Endodermal cell (in vitro differentiated cells): ENCODE measurements at regions not wholly inside any gene's neighbourhood (a gene's known extent, or its start where the extent isn't known, plus 50 kb on each side); places are given as distances from the start of the nearest gene placed in this dataset.
A peak's percentile ranks its signal among the peaks of the same experiment; 100 is the strongest.
"Not testable (repeated sequence)": the region's sequence is repeated elsewhere in the genome, so short reads cannot be mapped to it uniquely, and the experiment has no call there.

Experiments
- DNase-seq: peaks from one replicate; pipeline ENCODE4 v3.0.0-alpha.2; 2017
- H3K27ac ChIP-seq: 2 replicates; pipeline ENCODE4 v1.5.1; 2013; ENCODE audit warnings: mild to moderate bottlenecking, low read depth, low read length, moderate library complexity
- H3K27me3 ChIP-seq: 2 replicates; pipeline ENCODE4 v1.6.1; 2013; ENCODE audit warnings: mild to moderate bottlenecking, low read length, moderate library complexity; ENCODE audit not compliant: insufficient read depth, control insufficient read depth, poor library complexity, severe bottlenecking
- H3K36me3 ChIP-seq: 2 replicates; pipeline ENCODE4 v1.7.0; 2013; ENCODE audit warnings: mild to moderate bottlenecking, low read length, moderate library complexity; ENCODE audit not compliant: control insufficient read depth, insufficient read depth
- H3K4me1 ChIP-seq: one replicate; pipeline ENCODE4 v1.7.0; 2013; ENCODE audit warnings: low read length; ENCODE audit not compliant: control insufficient read depth, insufficient read depth
- H3K4me3 ChIP-seq: 2 replicates; pipeline ENCODE4 v1.5.1; 2013; ENCODE audit warnings: mild to moderate bottlenecking, low read length, moderate library complexity
- H3K9ac ChIP-seq: 2 replicates; pipeline ENCODE4 v1.6.1; 2013; ENCODE audit warnings: mild to moderate bottlenecking, low read length, moderate library complexity; ENCODE audit not compliant: poor library complexity, severe bottlenecking; ENCODE audit errors: extremely low read depth
- H3K9me3 ChIP-seq: 2 replicates; pipeline ENCODE4 v1.6.1; 2013; ENCODE audit warnings: mild to moderate bottlenecking, low read length, moderate library complexity; ENCODE audit not compliant: control insufficient read depth
- H3K27ac Mint-ChIP-seq: 2 replicates; pipeline ENCODE4 v1.8.0; 2020; ENCODE audit warnings: mixed read lengths
- H3K27me3 Mint-ChIP-seq: 2 replicates; pipeline ENCODE4 v1.8.0; 2021; ENCODE audit warnings: mild to moderate bottlenecking, mixed read lengths; ENCODE audit not compliant: insufficient read depth
- H3K36me3 Mint-ChIP-seq: 2 replicates; pipeline ENCODE4 v1.8.0; 2020; ENCODE audit warnings: low read depth, mixed read lengths
- H3K4me1 Mint-ChIP-seq: 2 replicates; pipeline ENCODE4 v1.8.0; 2020; ENCODE audit warnings: mixed read lengths
- H3K4me3 Mint-ChIP-seq: 2 replicates; pipeline ENCODE4 v1.8.0; 2020; ENCODE audit warnings: mild to moderate bottlenecking, moderate library complexity, mixed read lengths
- H3K9me3 Mint-ChIP-seq: 2 replicates; pipeline ENCODE4 v1.8.0; 2020; ENCODE audit warnings: mild to moderate bottlenecking, mixed read lengths
- whole genome bisulfite sequencing, 2 experiments: methylation state at CpG; one replicate each; pipeline versions ENCODE4 v1.1.5 to v1.1.7; 2013; ENCODE audit warnings: missing lambda C conversion rate in 2 of 2, mixed read lengths in 1 of 2; ENCODE audit not compliant: insufficient coverage in 1 of 2, insufficient read length in 1 of 2; 5-methylcytosine and 5-hydroxymethylcytosine counted together
- TF ChIP-seq, protein P1 (sequence below): fragments of 200-600 bp; sonication (generic); conservative IDR thresholded peaks from 2 replicates; pipeline ENCODE4 v1.5.0; 2021; ENCODE audit warnings: antibody characterized with exemption, mild to moderate bottlenecking

- no peak overlapping the region for H3K27ac Mint-ChIP-seq
- H3K9me3 Mint-ChIP-seq, result peaks cover 9% of the 10 kb centered on the region
- WGBS, 2 experiments, result 92 to 95% methylated on average over 5 to 7 of the region's 7 CpGs
Measured at GRCh38 chr2:147600223-147600622, 244.6 kb upstream of the ACVR2A start.

DNA sequence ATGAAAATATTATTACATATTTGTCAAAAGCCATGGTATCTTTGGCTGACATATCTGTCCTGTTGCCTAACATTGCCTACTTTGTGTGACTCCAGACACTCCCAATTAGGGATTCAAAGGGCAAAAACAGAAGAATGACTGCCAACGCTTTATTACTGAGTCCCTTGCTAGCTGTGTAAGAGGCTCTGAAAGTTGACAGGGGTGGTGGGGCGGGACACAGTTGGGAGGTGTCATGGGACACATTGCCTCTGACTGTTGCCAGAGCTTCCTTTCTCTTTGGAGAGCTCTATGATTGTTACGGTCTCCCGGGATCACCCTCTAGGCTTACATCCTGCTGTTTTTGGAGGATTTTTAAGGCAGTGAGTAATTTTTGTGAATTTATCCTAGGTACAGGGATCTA lies 249.6 kb upstream of the ACVR2A start:
- H3K9ac ChIP-seq, result no peak overlapping the region
- H3K4me1 Mint-ChIP-seq, result peaks cover 2% of the 10 kb centered on the region
- no peaks in the 10 kb centered on the region for H3K36me3 ChIP-seq
- 88 to 100% methylated on average over 1 to 4 of the region's 4 CpGs for WGBS, 2 experiments
- H3K9me3 Mint-ChIP-seq, result peaks cover 16% of the 10 kb centered on the region
- no peak overlapping the region for H3K4me3 Mint-ChIP-seq
- H3K4me1 ChIP-seq, result peaks cover 5% of the 10 kb centered on the region
- no peaks in the 10 kb centered on the region for H3K27me3 ChIP-seq
- H3K27ac ChIP-seq, result no peak overlapping the region
- H3K9me3 ChIP-seq, result peaks cover 26% of the 10 kb centered on the region
- no peaks in the 10 kb centered on the region for H3K27me3 Mint-ChIP-seq
- no peak for DNase-seq
- H3K27ac Mint-ChIP-seq, result no peak overlapping the region
- H3K4me3 ChIP-seq, result no peak overlapping the region
- TF ChIP-seq, protein P1, sequence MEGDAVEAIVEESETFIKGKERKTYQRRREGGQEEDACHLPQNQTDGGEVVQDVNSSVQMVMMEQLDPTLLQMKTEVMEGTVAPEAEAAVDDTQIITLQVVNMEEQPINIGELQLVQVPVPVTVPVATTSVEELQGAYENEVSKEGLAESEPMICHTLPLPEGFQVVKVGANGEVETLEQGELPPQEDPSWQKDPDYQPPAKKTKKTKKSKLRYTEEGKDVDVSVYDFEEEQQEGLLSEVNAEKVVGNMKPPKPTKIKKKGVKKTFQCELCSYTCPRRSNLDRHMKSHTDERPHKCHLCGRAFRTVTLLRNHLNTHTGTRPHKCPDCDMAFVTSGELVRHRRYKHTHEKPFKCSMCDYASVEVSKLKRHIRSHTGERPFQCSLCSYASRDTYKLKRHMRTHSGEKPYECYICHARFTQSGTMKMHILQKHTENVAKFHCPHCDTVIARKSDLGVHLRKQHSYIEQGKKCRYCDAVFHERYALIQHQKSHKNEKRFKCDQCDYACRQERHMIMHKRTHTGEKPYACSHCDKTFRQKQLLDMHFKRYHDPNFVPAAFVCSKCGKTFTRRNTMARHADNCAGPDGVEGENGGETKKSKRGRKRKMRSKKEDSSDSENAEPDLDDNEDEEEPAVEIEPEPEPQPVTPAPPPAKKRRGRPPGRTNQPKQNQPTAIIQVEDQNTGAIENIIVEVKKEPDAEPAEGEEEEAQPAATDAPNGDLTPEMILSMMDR, result no peak
- H3K36me3 Mint-ChIP-seq, result peaks cover 2% of the 10 kb centered on the region

More at GRCh38 chr2:147600223-147600622, 244.6 kb upstream of the ACVR2A start:
- Histone ChIP-seq H3K4me1 (peaks cover 5% of the 10 kb centered on the region), H3K9ac (no peak overlapping the region), H3K27ac (no peak overlapping the region), H3K36me3 (no peaks in the 10 kb centered on the region), H3K27me3 (no peaks in the 10 kb centered on the region), H3K4me3 (no peak overlapping the region), H3K9me3 (peaks cover 17% of the 10 kb centered on the region)
- peaks cover 5% of the 10 kb centered on the region for H3K4me1 Mint-ChIP-seq
- DNase-seq, result no peak
- H3K4me3 Mint-ChIP-seq, result no peak overlapping the region
- TF ChIP-seq, protein P1, result no peak
- H3K36me3 Mint-ChIP-seq, result no peaks in the 10 kb centered on the region
- no peaks in the 10 kb centered on the region for H3K27me3 Mint-ChIP-seq

DNA sequence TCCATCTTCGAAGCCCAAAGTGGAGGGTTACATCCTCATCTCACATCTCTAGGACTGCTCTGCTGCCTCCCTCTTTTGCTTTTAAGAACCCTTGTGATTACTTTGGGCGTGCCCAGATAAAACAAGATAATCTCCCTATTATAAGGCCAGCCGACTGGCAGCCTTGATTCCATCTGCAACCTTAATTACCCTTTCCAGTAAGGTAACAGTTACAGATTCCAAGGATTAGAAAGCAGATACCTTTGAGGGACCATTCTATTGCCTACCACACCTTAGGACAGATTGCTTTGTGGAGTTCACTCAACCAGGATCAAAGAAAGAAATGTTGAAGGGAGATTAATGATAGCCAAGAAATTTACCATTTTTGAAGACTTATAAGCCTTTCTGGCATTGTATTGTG lies 250.8 kb upstream of the ACVR2A start:
- peaks cover 26% of the 10 kb centered on the region for H3K9me3 ChIP-seq
- 74 to 80% methylated on average over 3 of the region's 3 CpGs for WGBS, 2 experiments
- Mint-ChIP-seq H3K4me3 (no peak overlapping the region), H3K4me1 (peaks cover 1% of the 10 kb centered on the region), H3K27ac (no peak overlapping the region), H3K36me3 (peaks cover 2% of the 10 kb centered on the region), H3K9me3 (peaks cover 16% of the 10 kb centered on the region), H3K27me3 (no peaks in the 10 kb centered on the region)
- H3K27me3 ChIP-seq, result no peaks in the 10 kb centered on the region
- no peak overlapping the region for H3K9ac ChIP-seq
- H3K36me3 ChIP-seq, result no peaks in the 10 kb centered on the region
- DNase-seq, result no peak
- no peak overlapping the region for H3K27ac ChIP-seq
- H3K4me3 ChIP-seq, result no peak overlapping the region
- peaks cover 4% of the 10 kb centered on the region for H3K4me1 ChIP-seq
- TF ChIP-seq, protein P1, result no peak

DNA sequence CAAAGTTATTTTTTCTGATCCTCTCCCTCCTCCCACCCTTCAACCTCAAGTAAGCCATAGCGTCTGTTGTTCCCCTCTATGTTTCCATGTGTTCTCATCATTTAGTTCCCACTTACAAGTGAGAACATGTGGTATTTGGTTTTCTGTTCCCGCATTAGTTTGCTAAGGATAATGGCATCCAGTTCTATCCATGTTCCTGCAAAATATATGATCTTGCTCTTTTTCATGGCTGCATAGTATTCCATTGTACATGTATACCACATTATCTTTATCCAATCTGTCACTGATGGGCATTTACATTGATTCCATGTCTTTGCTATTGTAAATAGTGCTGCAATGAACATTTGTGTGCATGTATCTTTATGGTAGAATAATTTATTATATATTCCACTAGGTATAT lies 252.0 kb upstream of the ACVR2A start:
- H3K27me3 ChIP-seq, H3K27ac ChIP-seq, H3K4me3 Mint-ChIP-seq, DNase-seq, H3K27me3 Mint-ChIP-seq, H3K27ac Mint-ChIP-seq, H3K4me1 ChIP-seq, H3K36me3 Mint-ChIP-seq, H3K9ac ChIP-seq, H3K4me1 Mint-ChIP-seq, H3K36me3 ChIP-seq: not testable (repeated sequence)
- H3K9me3 Mint-ChIP-seq, result peaks cover 16% of the 10 kb centered on the region
- peaks cover 26% of the 10 kb centered on the region for H3K9me3 ChIP-seq
- H3K4me3 ChIP-seq, result peak overlapping the region; percentile 17
- WGBS, 2 experiments, result 98 to 100% methylated on average over 2 of the region's 2 CpGs
